H9 (cell line): ENCODE measurements at regions not wholly inside any gene's neighbourhood (a gene's known extent, or its start where the extent isn't known, plus 50 kb on each side); places are given as distances from the start of the nearest gene placed in this dataset.

ENCODE experiments used
- DNase-seq: peaks from one replicate; pipeline ENCODE4 v3.0.0-alpha.2; 2017
- H2AFZ ChIP-seq: one replicate; pipeline ENCODE4 v1.6.1; 2013; ENCODE audit warnings: mild to moderate bottlenecking, low read length, control low read depth, moderate library complexity
- H2AK5ac ChIP-seq: 2 replicates; pipeline ENCODE4 v1.6.1; 2013; ENCODE audit warnings: low read length, control low read depth, mixed read lengths; ENCODE audit not compliant: insufficient read length
- H2BK120ac ChIP-seq: one replicate; pipeline ENCODE4 v1.6.1; 2013; ENCODE audit warnings: low read depth, mild to moderate bottlenecking, low read length, control low read depth, inconsistent platforms; ENCODE audit not compliant: poor library complexity, severe bottlenecking
- H2BK12ac ChIP-seq: 2 replicates; pipeline ENCODE4 v1.6.1; 2013; ENCODE audit warnings: low read length, control low read depth, mixed read lengths, low read depth; ENCODE audit not compliant: insufficient read length
- H2BK15ac ChIP-seq: 2 replicates; pipeline ENCODE4 v1.6.1; 2013; ENCODE audit warnings: low read depth, low read length, control low read depth
- H2BK20ac ChIP-seq: one replicate; pipeline ENCODE4 v1.6.1; 2013; ENCODE audit warnings: low read depth, mild to moderate bottlenecking, low read length, control low read depth, inconsistent platforms; ENCODE audit not compliant: poor library complexity, severe bottlenecking
- H2BK5ac ChIP-seq: 2 replicates; pipeline ENCODE4 v1.6.1; 2013; ENCODE audit warnings: low read length, control low read depth, mixed read lengths; ENCODE audit not compliant: insufficient read length
- H3K14ac ChIP-seq: 2 replicates; pipeline ENCODE4 v1.6.1; 2013; ENCODE audit warnings: low read length, control low read depth; ENCODE audit not compliant: insufficient read depth
- H3K18ac ChIP-seq: 2 replicates; pipeline ENCODE4 v1.6.1; 2013; ENCODE audit warnings: low read depth, mild to moderate bottlenecking, mixed read lengths, low read length, control low read depth; ENCODE audit not compliant: insufficient read length
- H3K23ac ChIP-seq: 2 replicates; pipeline ENCODE4 v1.6.1; 2013; ENCODE audit warnings: low read length, control low read depth, mixed read lengths, low read depth; ENCODE audit not compliant: insufficient read length
- H3K23me2 ChIP-seq: 2 replicates; pipeline ENCODE4 v1.6.1; 2013; ENCODE audit warnings: low read depth, mild to moderate bottlenecking, mixed read lengths, low read length, control low read depth; ENCODE audit not compliant: insufficient read length, poor library complexity, severe bottlenecking
- H3K27ac ChIP-seq: 2 replicates; pipeline ENCODE4 v1.5.1; 2013; ENCODE audit warnings: low read length, control low read depth, mixed read lengths, low read depth; ENCODE audit not compliant: insufficient read length
- H3K27me3 ChIP-seq: 2 replicates; pipeline ENCODE4 v1.6.1; 2013; ENCODE audit warnings: low read length, control low read depth, inconsistent platforms; ENCODE audit not compliant: insufficient read depth
- H3K4ac ChIP-seq: 2 replicates; pipeline ENCODE4 v1.6.1; 2013; ENCODE audit warnings: low read depth, mild to moderate bottlenecking, control low read depth, inconsistent platforms, low read length, moderate library complexity
- H3K4me1 ChIP-seq: 2 replicates; pipeline ENCODE4 v1.6.1; 2013; ENCODE audit warnings: low read length, control low read depth, inconsistent platforms; ENCODE audit not compliant: insufficient read depth
- H3K4me2 ChIP-seq: 2 replicates; pipeline ENCODE4 v1.6.1; 2013; ENCODE audit warnings: low read length, control low read depth, mixed read lengths; ENCODE audit not compliant: insufficient read length, insufficient read depth
- H3K56ac ChIP-seq: 2 replicates; pipeline ENCODE4 v1.6.1; 2013; ENCODE audit warnings: low read depth, mild to moderate bottlenecking, mixed read lengths, low read length, control low read depth; ENCODE audit not compliant: insufficient read length
- H3K79me1 ChIP-seq: 2 replicates; pipeline ENCODE4 v1.6.1; 2013; ENCODE audit warnings: low read depth, mild to moderate bottlenecking, moderate library complexity, low read length, control low read depth, inconsistent platforms; ENCODE audit not compliant: insufficient read depth, poor library complexity, severe bottlenecking
- H3K79me2 ChIP-seq: 2 replicates; pipeline ENCODE4 v1.6.1; 2013; ENCODE audit warnings: low read length, control low read depth, inconsistent platforms; ENCODE audit not compliant: insufficient read depth
- H3K9ac ChIP-seq: 2 replicates; pipeline ENCODE4 v1.6.1; 2013; ENCODE audit warnings: low read length, control low read depth, mixed read lengths; ENCODE audit not compliant: insufficient read length; ENCODE audit errors: extremely low read depth
- H3K9me3 ChIP-seq: one replicate; pipeline ENCODE4 v1.6.1; 2013; ENCODE audit warnings: low read depth, low read length, inconsistent platforms; ENCODE audit not compliant: control insufficient read depth
- H3T11ph ChIP-seq: one replicate; pipeline ENCODE4 v1.6.1; 2013; ENCODE audit warnings: mild to moderate bottlenecking, low read length, control low read depth, inconsistent platforms
- H4K20me1 ChIP-seq: one replicate; pipeline ENCODE4 v1.6.1; 2013; ENCODE audit not compliant: control insufficient read depth, insufficient read length, insufficient read depth
- H4K5ac ChIP-seq: 2 replicates; pipeline ENCODE4 v1.6.1; 2013; ENCODE audit warnings: low read depth, mild to moderate bottlenecking, mixed read lengths, low read length, control low read depth; ENCODE audit not compliant: insufficient read length
- H4K8ac ChIP-seq: replicated peaks from 2 replicates; pipeline ENCODE4 v1.6.1; 2013; ENCODE audit warnings: low read length, control low read depth, mixed read lengths, low read depth; ENCODE audit not compliant: insufficient read length
- H4K91ac ChIP-seq: 2 replicates; pipeline ENCODE4 v1.6.1; 2013; ENCODE audit warnings: low read depth, mild to moderate bottlenecking, moderate library complexity, mixed read lengths, low read length, control low read depth; ENCODE audit not compliant: insufficient read length
- H3K27ac Mint-ChIP-seq, 3 experiments: 2 replicates in 2 of 3; 3 replicates in 1 of 3; pipeline ENCODE4 v1.8.0; 2020 to 2021; ENCODE audit warnings: mixed read lengths in 3 of 3, mild to moderate bottlenecking in 1 of 3, moderate library complexity in 1 of 3
- H3K27me3 Mint-ChIP-seq: 2 replicates; pipeline ENCODE4 v1.8.0; 2021; ENCODE audit warnings: low read depth, mild to moderate bottlenecking, moderate library complexity, mixed read lengths
- H3K36me3 Mint-ChIP-seq, 3 experiments: 2 replicates in 2 of 3; 3 replicates in 1 of 3; pipeline ENCODE4 v1.8.0; 2020 to 2021; ENCODE audit warnings: low read depth in 3 of 3, mixed read lengths in 3 of 3; ENCODE audit not compliant: insufficient read depth in 1 of 3
- H3K4me1 Mint-ChIP-seq, 2 experiments: 2 replicates each; pipeline ENCODE4 v1.8.0; 2020; ENCODE audit warnings: mixed read lengths in 2 of 2
- H3K4me3 Mint-ChIP-seq, 2 experiments: 2 replicates in 1 of 2; 3 replicates in 1 of 2; pipeline ENCODE4 v1.8.0; 2020 to 2021; ENCODE audit warnings: mild to moderate bottlenecking in 2 of 2, mixed read lengths in 2 of 2, moderate library complexity in 1 of 2
- H3K9me3 Mint-ChIP-seq, 2 experiments: 2 replicates in 1 of 2; 3 replicates in 1 of 2; pipeline ENCODE4 v1.8.0; 2020; ENCODE audit warnings: mild to moderate bottlenecking in 2 of 2, mixed read lengths in 2 of 2, moderate library complexity in 1 of 2
- CTCF ChIP-seq: fragments of 200-600 bp; sonication (generic); conservative IDR thresholded peaks from 3 replicates; pipeline ENCODE4 v1.8.0; 2021; ENCODE audit warnings: antibody characterized with exemption, mild to moderate bottlenecking
- WGBS: extraction: QIAGEN DNeasy Blood & Tissue Kit; methylation state at CpG from one replicate; pipeline ENCODE4 v1.1.7; 2013; ENCODE audit warnings: missing lambda C conversion rate, low lambda C conversion rate, mixed read lengths; ENCODE audit not compliant: insufficient read length; ENCODE audit errors: extremely low coverage; 5-methylcytosine and 5-hydroxymethylcytosine counted together

GRCh38 chr3:181567311-181568075 is 144.2 kb upstream of the SOX2 start:
- no peak overlapping the region for H3K4me3 Mint-ChIP-seq
- TF ChIP-seq CTCF, result no peak
- H4K8ac ChIP-seq, result no peak overlapping the region

More at GRCh38 chr3:181567311-181568075, 144.2 kb upstream of the SOX2 start:
- H2BK15ac ChIP-seq, result no peak overlapping the region
- no peak overlapping the region for H2AK5ac ChIP-seq
- no peaks in the 10 kb centered on the region for H4K20me1 ChIP-seq
- H4K5ac ChIP-seq, result no peak overlapping the region
- no peak overlapping the region for H3K23ac ChIP-seq
- no peaks in the 10 kb centered on the region for H3K79me2 ChIP-seq
- H2BK120ac ChIP-seq, result no peak overlapping the region
- WGBS, result no CpG with 5 or more reads among the region's 6 CpGs
- no peak overlapping the region for H4K91ac ChIP-seq
- Mint-ChIP-seq H3K9me3 (no peaks in the 10 kb centered on the region), H3K27ac (no peak overlapping the region), H3K27me3 (no peaks in the 10 kb centered on the region), H3K36me3 (no peaks in the 10 kb centered on the region), H3K4me1 (0 out of 4 replicates have a peak, but pooled peaks cover 0 to 3% of the 10 kb centered on the region in 2 experiments)
- no peaks in the 10 kb centered on the region for H3K4me1 ChIP-seq
- no peak overlapping the region for H3K14ac ChIP-seq
- H3K56ac ChIP-seq, result no peak overlapping the region
- H3K27ac ChIP-seq, result no peak overlapping the region
- no peaks in the 10 kb centered on the region for H3K23me2 ChIP-seq
- no peak overlapping the region for H3K9ac ChIP-seq
- no peaks in the 10 kb centered on the region for H3K27me3 ChIP-seq
- no peak overlapping the region for H3K4ac ChIP-seq
- H2AFZ ChIP-seq, result no peak overlapping the region
- no peak overlapping the region for H3T11ph ChIP-seq
- no peaks in the 10 kb centered on the region for H3K9me3 ChIP-seq
- no peaks in the 10 kb centered on the region for H3K79me1 ChIP-seq
- DNase-seq, result no peak
- no peak overlapping the region for H3K18ac ChIP-seq
- no peak overlapping the region for H2BK20ac ChIP-seq
- H2BK12ac ChIP-seq, result no peak overlapping the region
- H2BK5ac ChIP-seq, result no peak overlapping the region
- H3K4me2 ChIP-seq, result no peak overlapping the region
